ENCODE measurements at regions not wholly inside any gene's neighbourhood (a gene's known extent, or its start where the extent isn't known, plus 50 kb on each side); places are given as distances from the start of the nearest gene placed in this dataset.

- no peak for TF ChIP-seq CTCF (conservative IDR thresholded peaks at IDR 0.05 in 1 of 2, IDR thresholded peaks at IDR 0.05 in 1 of 2; ENCODE audit: extremely low read depth in 1 of 2, insufficient read depth in 1 of 2, low read depth in 1 of 2, low read length in 2 of 2)
- no peak for TF ChIP-seq EZH2 (IDR thresholded peaks at IDR 0.05; ENCODE audit: borderline replicate concordance, low read length)
Observed at GRCh38 chr6:45772886-45773495, 242.7 kb downstream of the CLIC5 start.
